BJ (cell line): ENCODE measurements at regions not wholly inside any gene's neighbourhood (a gene's known extent, or its start where the extent isn't known, plus 50 kb on each side); places are given as distances from the start of the nearest gene placed in this dataset.

ENCODE experiments used
- CTCF ChIA-PET: fragments of 350-600 bp; formaldehyde crosslinking; extraction: SDS; loops from one replicate; lab custom pipeline; 2021; ENCODE audit warnings: antibody characterized with exemption, inconsistent platforms; lab: Yijun Ruan, JAX
- POLR2A ChIA-PET: fragments of 300-600 bp; sonication (Branson Sonifier 250); formaldehyde crosslinking; extraction: SDS; loops from one replicate; lab custom pipeline; 2021; ENCODE audit warnings: antibody characterized with exemption; lab: Charles Lee
- DNase-seq: peaks from one replicate; pipeline ENCODE4 v3.0.0-alpha.2; 2011; ENCODE audit warnings: low read depth
- H3K27me3 ChIP-seq: 2 replicates; pipeline ENCODE4 v1.6.0; 2011; ENCODE audit warnings: low read length; ENCODE audit not compliant: control insufficient read depth, insufficient read depth
- H3K36me3 ChIP-seq: 2 replicates; pipeline ENCODE4 v1.5.1; 2011; ENCODE audit warnings: low read length; ENCODE audit not compliant: control insufficient read depth, insufficient read depth
- H3K4me3 ChIP-seq: 2 replicates; pipeline ENCODE4 v1.5.1; 2011; ENCODE audit warnings: low read depth, mild to moderate bottlenecking, control low read depth, low read length
- CTCF ChIP-seq: IDR thresholded peaks from 2 replicates; pipeline ENCODE4 v1.5.1; 2011; ENCODE audit warnings: low read depth, mild to moderate bottlenecking, control low read depth, inconsistent platforms, low read length, moderate library complexity; ENCODE audit not compliant: insufficient read depth

- Histone ChIP-seq H3K27me3 (no peaks in the 10 kb centered on the region), H3K4me3 (no peak overlapping the region), H3K36me3 (no peaks in the 10 kb centered on the region)
- TF ChIP-seq CTCF: no peak
- POLR2A ChIA-PET: no interaction called here
- no peak for DNase-seq
- CTCF ChIA-PET: no interaction called here
Measured at GRCh38 chr2:145935016-145935415, 1415.1 kb upstream of the ZEB2 start.

GRCh38 chr2:145931781-145932395, 1412.0 kb upstream of the ZEB2 start:
- no peak for TF ChIP-seq CTCF
- no peaks in the 10 kb centered on the region for H3K36me3 ChIP-seq
- no peak for DNase-seq
- no peak overlapping the region for H3K4me3 ChIP-seq
- CTCF ChIA-PET: no interaction called here
- POLR2A ChIA-PET: no interaction called here
- no peaks in the 10 kb centered on the region for H3K27me3 ChIP-seq

- TF ChIP-seq CTCF: no peak
- Histone ChIP-seq H3K36me3 (no peaks in the 10 kb centered on the region), H3K27me3 (no peaks in the 10 kb centered on the region), H3K4me3 (no peak overlapping the region)
- CTCF ChIA-PET: interaction anchor here (1.2 kb wide), 1 partner anchor 9 kb away, joined by 3 read pairs; no protein-coding TSS in a partner anchor
- POLR2A ChIA-PET: no interaction called here
- no peak for DNase-seq
Measured at GRCh38 chr2:145930318-145930717, 1410.4 kb upstream of the ZEB2 start.

- Histone ChIP-seq H3K4me3 (no peak overlapping the region), H3K27me3 (no peaks in the 10 kb centered on the region), H3K36me3 (no peaks in the 10 kb centered on the region)
- ChIA-PET POLR2A (no interaction called here), CTCF (no interaction called here)
- no peak for DNase-seq
- no peak for TF ChIP-seq CTCF
Measured at GRCh38 chr2:145927131-145927950, 1407.4 kb upstream of the ZEB2 start.

- H3K4me3 ChIP-seq: no peak overlapping the region
- TF ChIP-seq CTCF: no peak
- POLR2A ChIA-PET: no interaction called here
- H3K36me3 ChIP-seq: no peaks in the 10 kb centered on the region
- DNase-seq: no peak
- H3K27me3 ChIP-seq: no peaks in the 10 kb centered on the region
- CTCF ChIA-PET: no interaction called here
Measured at GRCh38 chr2:145925591-145925990, 1405.7 kb upstream of the ZEB2 start.
